HG03558 (cell line): ENCODE measurements at regions not wholly inside any gene's neighbourhood (a gene's known extent, or its start where the extent isn't known, plus 50 kb on each side); places are given as distances from the start of the nearest gene placed in this dataset.

Experiments used
- ATAC-seq: cut with Tn5 transposase; IDR thresholded peaks from one replicate; pipeline ENCODE4 v1.9.1; 2021; ENCODE audit warnings: moderate number of reproducible peaks; ENCODE audit not compliant: unreplicated experiment; ENCODE audit errors: extremely low read depth

DNA sequence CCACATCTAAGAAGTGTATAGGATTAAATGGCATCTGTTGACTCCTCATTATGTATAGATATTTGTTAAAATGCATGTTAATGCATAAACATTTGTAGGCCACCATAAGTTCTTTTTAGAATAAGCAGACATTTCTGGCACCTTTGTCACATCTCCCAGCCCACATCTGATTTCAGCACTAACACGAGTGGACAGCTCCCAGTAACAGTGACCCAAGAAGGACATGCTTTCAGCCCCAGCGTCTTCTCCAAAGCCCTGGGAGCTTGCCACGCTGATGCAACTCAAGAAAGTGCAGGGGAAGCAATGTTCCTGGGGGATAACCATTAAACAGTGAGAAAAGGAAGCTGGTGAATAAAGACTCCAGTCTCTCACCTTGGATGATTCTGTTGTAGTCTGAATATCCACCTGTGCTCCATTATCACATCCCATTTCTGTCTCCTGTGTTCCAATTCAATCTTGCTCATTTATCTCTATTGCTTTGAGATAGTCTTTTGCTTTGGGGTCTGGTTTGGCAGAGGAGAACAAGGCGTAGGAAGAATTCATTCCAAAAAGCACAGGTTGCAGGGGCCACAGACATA, 182.6 kb upstream of the THSD7B start:
- ATAC-seq: no peak

DNA sequence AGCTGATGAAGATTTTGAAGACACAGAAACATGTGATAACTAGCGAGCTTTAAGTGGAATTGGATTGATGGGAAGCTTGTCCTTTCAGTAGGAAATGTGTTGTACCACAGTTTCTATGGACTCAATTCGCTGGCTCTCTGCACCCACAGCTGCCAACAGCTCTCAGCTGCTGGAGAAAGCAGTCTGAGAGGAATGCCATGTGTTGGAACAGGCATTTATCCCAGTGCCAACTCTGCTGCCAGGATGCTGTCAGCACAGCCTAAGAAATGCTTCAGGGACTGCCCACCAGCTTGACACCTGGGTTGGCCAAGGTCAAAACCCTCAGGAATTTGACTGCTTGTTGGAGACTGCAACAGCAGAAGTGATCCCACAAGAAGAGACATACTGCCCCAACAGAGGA, 193.0 kb upstream of the THSD7B start:
- no peak for ATAC-seq

DNA sequence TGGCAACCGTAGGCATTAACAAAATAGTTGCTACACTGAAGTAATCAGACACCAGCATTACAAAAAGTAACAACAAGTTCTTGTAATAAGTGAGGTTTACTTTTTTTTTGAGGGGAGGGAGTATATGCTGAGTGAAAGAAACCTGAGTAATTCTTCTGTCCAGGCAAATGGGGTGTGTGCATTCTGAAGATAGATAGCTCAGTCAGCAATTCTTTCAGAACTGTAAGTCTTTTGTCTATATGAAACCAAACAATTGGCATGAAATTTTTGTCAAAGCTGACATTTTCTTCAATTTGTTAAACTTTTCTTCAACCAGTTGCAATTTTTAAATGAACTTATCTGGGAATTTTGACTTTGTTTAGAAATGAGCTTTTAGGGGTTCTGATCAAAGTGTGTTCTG, 208.1 kb upstream of the THSD7B start:
- no peak for ATAC-seq

DNA sequence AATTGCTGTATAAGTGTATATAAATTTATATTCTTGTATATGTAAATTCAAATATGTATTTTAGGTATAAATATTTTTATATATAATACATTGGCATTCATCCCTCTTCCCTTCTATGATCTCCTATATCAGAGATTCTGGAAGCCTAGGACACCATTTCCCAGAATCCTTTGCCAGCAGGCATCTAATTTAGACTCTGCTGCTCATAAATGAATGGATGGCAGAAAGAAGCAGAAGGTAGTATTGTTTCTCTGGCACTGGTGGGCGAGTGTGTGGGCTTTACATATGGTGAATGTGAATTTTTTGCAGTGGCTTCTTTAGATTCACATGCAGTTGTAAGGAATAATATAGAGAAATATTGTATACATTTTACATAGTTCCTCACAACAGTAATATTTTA, 215.2 kb upstream of the THSD7B start:
- no peak for ATAC-seq

DNA sequence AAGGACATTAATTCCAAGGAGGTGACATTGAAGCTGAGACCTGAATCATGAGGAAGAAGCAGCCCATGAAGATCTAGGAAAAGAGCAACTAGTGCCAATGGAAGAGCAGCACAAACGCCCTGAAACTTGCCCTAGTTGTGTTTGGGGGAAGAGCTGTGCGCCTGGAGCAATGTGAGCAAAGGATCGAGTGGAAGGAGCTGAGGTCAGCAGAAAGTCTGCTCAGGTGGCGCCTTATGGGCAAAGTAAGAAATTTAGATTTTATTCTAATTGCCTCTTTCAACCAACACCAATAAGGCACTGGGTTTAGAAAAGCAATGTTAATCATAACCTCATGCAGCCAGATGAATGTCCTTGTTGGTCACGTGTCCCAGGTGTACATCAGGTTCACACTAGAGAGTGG, 226.0 kb upstream of the THSD7B start:
- no peak for ATAC-seq

DNA sequence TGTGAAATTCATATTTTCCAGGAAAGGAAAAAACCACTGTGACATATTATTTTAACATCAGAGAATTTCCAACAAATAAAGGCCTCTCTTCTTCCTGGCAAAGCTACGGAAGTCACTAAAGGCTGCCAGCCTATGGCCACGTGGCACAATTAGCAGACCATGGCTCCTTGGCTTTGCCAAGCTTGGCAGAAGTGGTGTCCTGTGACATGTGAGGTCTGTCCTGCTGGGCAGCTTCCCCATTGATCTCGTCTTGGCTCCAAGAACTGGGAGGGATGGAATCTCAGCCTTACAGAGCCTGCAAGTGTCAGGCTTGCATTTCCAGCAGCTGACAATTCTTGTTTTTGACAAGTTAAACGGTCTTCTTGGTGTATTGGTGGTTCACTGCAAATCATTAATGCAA, 226.9 kb upstream of the THSD7B start:
- no peak for ATAC-seq

DNA sequence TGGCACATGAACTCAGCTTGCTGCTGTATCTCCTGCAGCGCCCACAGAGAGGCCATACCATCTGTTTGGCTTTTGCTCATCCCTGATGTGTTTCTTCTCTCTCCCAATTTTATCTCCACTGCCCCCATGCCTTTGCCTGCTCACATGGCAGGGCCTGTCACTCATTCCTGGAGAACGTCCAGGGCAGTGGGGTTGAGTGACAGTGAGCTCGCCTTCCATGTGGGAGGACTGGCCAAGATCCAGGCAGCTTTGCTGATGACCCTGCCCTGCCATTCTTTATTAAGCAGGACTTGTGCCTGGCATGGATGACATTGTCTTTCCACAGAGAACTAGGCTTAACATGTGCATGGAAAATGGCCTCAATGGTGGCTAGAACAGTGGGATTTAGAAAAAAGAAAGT, 230.5 kb upstream of the THSD7B start:
- ATAC-seq: no peak

DNA sequence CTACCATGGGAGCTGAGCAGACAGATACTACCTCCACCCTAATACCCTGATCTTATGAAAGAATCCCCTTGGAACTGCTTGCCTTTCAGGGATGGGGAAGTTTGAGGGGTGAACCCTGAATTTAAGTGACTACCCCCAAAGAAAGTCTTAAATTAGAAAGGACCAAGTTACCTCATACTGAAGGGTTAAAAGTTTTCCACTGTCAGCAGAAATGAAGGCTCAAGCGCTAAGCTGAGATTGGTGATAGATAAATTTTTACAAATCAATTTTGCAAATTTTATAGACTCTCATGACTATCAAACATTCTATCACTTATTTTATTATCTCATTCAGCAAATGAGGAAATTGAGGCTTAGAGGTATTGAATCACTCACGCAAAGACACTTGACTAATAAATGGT, 233.2 kb upstream of the THSD7B start:
- no peak for ATAC-seq

DNA sequence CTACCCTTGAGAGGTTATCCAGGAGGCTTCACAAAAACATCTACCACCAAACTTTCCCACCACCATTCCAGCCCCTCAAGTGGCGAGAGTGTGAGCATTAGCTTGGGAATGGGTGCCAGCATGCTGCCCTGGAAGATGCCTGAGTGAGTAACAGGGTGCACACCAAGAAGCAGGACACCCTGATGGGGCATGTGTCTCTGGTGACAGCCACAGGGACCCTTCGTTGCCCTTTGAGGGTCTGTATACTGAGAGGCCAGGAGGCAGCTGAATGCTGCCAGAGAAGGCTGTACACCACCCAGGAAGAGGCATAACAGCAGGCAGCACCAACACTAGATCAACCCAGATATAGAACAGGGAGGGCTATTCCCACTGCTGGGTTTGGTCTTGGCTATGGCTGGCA, 233.6 kb upstream of the THSD7B start:
- ATAC-seq: no peak

DNA sequence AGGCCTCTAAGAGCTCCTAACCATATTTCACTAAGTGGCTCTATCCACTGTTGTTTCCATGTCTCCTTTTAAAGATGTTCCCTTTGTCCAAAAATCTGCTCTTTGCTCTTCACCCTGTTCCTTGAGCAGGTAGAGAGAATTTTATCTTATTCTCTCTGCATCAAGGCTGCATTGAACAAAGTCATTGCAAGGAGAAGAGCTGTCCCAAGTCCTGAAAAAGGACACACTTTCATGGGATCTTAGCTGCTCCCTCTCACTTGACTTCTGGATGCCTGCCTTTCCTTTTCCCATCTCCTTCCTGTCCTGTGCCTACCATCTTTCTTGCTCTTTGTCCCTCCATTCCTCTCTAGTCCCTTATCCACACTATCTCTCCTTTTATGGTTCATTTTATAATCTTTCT, 235.2 kb upstream of the THSD7B start:
- ATAC-seq: no peak

DNA sequence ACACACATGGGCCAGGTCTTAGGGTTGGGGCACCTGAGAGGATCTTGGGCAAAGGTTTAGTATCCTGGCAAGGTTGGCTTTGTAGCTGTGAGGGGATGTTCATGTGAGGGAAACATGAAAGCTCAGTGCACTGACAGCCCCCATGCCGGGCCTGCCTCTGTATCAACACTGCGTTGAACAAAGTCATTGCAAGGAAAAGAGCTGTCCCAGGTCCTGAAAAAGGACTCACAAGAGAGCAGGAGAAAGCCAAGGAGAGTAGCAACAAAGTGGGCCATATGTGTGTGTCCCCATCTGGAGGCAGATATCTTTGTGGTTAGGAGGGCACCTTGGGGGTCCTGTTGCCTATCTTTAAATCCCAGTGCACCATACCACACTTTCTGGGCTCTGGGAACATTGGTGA, 237.8 kb upstream of the THSD7B start:
- ATAC-seq: no peak

DNA sequence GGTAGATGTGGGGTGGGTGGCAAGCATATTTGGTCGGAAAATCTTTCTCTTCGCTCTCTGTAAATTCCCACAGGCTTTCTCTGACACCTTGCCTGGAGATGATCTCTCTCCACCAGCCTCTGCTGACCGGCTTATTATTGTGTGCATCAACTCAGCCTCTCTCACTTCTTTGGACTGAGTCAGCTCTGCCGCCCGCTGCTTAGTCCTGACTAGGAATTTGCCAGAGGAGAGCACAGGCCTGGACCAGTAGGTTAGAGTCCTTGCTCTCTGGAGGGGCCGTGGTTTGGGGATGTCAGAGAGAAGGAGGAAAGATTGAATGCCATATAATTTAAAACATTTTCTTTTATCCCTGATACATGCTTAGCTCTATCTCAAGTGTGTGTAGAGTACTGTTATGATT, 242.6 kb upstream of the THSD7B start:
- no peak for ATAC-seq

DNA sequence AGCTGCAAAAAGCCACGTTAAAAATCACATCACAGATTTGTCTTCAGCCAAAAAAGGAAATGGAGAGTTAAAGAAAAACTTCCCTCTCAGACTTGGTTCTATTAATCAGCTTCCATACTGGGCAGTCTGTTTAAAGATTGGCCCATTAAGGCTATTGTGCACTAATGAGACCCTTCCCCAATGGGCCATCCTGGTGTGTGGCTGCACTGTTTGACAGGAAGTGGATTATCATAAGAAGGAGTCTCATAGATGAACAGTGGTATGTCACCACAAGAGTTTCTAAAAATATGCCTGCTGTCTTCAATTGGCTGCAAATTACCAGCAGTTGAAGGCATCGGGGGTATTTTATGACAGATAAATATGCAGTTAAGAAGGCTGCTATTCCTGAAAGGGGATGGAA, 247.6 kb upstream of the THSD7B start:
- no peak for ATAC-seq

DNA sequence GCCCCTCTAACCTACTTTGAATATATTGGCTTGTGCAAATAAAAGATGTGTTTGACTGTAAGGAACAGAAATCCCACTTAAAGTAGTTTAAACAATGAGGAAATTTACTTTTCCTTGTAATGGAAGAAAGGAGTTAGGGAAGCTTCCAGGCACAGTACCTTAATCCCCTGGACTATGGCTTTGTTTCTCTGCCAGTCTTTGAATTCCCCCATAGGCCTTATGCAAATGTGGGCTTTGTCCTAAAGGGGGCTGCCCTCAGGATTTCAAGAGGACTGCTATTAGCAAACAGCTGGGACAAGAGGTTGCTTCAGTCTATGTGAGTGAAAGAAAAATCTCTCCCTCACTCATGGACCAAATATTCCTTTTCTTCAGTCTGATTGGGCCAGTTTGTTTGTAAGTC, 255.1 kb upstream of the THSD7B start:
- no peak for ATAC-seq

DNA sequence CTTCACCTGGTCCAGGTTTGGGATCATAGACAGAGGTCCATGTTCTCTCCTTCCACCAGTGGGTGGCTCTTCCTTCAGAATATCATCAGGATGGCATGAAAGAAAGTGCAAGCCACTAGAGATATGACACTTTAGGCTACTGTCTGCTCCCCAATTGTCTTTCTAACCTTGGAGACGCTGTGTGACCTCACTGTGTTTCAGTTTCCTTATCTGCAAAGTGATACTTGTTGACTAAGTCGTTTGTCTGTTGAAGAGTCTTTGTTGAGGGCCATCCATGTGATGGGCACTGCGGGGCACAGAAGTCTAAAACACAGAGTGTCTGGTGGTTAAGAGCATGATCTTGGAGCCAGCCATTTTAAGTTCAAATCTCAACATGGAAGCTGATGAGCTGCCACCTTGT, 259.9 kb upstream of the THSD7B start:
- no peak for ATAC-seq

DNA sequence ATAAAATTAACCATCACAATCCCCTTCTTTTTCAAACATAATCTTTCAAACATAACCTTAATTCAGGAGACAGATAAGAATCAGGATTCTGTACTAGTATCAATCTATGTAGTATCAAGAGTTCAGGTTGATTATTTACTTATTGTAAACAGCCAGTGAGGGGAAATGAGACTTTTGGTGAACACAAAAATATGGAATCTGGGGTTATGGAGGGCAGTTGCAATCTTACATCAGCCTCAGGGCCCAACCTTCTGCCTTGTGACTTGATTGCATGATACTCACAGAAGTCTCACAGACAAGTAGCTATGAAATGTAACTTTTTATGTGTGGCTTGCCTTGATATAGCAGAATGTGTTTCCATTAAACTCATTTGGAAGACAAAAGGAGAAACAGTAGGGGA, 262.7 kb upstream of the THSD7B start:
- ATAC-seq: no peak

DNA sequence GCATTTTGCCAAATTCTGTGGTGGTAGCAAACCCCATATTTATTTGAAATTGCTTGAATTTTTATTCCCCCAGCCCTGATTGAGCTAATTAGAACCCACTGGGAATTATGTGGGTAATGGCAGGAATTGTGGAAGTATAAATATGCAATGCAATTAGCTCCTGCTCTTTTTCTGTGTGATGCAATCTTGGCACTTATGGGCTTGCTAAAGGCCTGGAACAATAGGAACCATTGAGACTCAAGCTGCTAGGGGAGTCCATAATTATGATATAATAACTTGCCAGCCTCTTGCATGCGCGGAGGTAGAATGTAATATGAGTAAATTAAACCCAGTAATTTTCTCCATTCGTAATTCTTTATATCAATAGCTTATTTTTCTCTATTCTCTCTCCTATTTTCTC, 267.6 kb upstream of the THSD7B start:
- no peak for ATAC-seq

DNA sequence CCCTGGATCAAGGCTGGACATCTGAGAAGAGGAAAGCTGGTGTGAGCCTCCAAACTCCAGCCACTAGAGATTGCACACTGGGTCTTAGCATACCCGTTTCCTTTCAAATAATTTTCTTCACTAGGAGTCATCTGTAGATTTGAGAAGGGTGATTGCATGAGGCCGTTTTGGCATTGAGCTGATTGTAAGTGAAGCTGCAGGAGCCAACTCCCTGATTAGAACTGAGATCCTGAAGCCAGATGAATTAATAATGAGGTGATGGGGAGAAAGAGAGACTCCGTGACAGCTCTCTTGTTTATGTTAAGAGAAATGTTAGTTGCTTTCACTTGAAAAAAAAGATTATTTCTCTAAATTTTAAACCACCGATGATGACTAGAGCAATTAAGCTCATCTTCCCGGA, 268.4 kb upstream of the THSD7B start:
- no peak for ATAC-seq

DNA sequence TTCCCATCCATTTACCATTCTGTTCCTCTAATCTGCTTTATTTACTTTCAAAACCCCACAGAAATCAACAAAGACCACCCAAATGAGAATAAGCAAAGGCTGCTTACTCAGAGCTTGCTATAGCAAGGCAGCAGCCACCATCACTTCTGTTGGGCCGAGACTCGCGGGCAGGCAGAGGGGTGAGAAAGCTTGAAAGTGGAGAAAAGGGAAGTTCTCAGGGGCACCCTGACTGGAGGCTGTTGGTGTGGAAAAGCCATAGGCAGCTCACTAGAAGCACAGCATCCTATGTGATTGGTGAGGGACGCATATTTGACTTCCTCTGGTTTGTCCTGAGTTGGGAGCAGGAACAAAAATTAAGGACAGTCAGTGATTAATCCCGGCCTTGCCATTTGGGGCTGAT, 269.7 kb upstream of the THSD7B start:
- ATAC-seq: no peak

DNA sequence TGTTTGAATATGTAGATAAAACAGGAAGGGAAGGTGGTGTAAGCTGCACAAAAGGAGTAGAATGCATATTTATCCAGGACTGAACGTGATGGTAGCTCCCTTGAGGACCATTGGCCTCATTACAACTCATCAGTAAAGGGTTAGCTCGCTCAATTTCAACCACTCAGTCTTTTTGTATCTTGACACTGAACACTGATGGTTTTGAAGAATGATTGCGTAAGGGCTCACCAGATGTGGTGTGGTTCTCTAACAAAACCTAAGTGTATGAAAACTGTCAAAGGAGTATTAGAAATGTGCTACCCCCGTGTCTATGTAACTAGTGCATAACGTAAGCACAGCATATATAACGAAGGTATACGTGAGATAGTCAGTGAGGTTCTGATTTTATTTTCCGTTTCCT, 272.4 kb upstream of the THSD7B start:
- no peak for ATAC-seq

DNA sequence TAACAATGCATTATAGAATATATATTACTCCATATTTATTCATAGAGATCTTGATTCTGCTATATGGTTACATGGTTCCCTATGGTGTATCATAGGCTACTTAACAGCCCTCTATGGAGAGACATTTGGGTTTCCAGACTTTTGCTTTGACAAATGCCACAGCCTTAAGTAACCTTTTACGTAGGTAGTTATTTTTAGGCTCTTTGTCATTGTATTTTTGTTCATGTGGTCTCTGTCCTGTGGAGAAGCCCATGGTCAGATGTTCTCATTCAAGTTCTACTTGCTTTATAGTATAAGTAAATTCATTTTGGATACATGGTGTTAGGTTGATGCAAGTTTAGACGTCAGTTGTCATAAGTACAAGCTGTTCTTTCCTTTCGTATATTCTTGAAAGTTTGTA, 275.2 kb upstream of the THSD7B start:
- ATAC-seq: no peak

DNA sequence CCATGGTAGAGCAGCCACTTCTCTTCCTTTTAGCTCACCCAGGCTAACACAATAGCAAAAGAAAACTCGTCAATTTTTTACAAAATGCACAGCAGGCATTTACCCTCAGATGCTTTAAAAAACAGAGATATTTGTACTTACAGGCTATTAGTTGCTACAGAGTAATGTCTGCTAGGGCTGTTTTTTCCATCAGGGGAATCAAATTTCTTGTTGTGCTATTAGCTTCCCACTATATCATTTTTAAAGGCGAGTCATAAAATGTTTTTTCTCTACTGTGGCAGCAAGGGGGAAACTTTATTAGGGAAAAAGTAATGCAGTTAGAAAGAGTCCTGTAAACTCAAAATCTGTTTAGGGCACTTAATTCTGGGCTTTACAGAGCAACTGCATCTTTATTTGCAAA, 277.9 kb upstream of the THSD7B start:
- no peak for ATAC-seq

DNA sequence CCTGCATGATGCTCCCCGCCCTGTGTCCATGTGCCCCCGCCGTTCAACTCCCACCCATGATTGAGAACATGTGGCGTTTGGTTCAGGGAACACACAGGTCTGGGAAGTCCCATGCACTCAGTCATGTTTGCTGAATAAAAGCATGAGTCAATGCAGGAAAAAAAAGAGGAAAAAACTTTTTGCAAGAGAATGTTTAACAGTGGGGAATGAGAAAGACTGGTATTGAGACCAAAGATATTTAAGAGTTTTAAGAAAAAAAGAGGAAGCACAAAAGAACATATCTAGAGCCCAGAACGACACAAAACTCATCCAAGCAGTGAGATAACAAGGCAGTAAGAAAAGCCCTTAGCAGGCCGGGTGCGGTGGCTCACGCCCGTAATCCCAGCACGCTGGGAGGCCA, 279.2 kb upstream of the THSD7B start:
- ATAC-seq: peak; percentile 44
